ENCODE measurements at regions not wholly inside any gene's neighbourhood (a gene's known extent, or its start where the extent isn't known, plus 50 kb on each side); places are given as distances from the start of the nearest gene placed in this dataset.
A peak's percentile ranks its signal among the peaks of the same experiment; 100 is the strongest.

DNA sequence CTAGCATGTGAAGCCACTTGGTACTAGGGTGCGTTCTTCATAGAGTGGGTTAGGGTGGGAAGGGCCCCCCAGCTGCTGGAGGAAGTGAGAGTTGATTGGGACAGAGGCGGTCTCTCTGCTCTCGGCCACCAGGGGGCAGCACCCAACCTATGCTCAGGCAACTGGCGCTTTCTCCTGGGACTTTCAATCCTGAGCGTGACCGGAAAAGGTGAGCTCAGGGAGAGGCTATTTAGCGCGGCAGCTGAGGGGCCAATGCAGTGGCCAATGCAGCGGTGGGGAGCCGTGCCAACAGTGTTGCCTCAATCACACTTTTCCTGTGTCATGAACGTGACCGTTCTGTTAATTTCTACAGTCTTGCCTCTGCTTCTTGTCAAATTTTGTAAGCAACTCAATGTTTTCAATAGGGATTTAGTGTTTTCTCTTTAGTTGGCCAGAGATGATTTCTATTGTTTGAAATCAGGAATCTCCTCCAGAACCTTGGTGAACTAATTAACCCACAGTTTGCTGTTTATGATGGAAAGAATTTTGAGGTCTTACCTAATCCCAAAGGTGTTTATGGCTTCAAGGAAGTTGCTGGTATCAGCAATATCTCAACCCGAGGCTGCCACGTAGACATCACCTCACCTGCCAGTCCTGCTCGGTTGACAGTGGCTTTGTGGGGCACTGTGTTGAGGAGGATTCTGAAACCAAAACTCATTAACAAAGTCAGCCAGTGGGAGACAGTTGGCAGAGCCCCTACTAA is 67.9 kb upstream of the PDZD8 start:
- Histone ChIP-seq H4K20me1 (ENCODE audit: control insufficient read depth, extremely low read depth, insufficient read depth, low read length) (no peaks in the 10 kb centered on the region), H3K27ac (ENCODE audit: control insufficient read depth, insufficient read depth, low read length) (peak overlapping the region; percentile 44), H3K9me3 (ENCODE audit: control insufficient read depth, low read depth, low read length) (no peaks in the 10 kb centered on the region), H3K4me1 (ENCODE audit: control insufficient read depth, extremely low read depth, insufficient read depth, low read length) (peaks cover 39% of the 10 kb centered on the region), H3K9me1 (ENCODE audit: control insufficient read depth, extremely low read depth, insufficient read depth, low read length) (no peaks in the 10 kb centered on the region), H3K4me3 (ENCODE audit: control insufficient read depth in 2 of 3, extremely low read depth in 1 of 3, insufficient read depth in 2 of 3, low read depth in 1 of 3, low read length in 3 of 3) (no peak overlapping the region), H3K36me3 (ENCODE audit: control insufficient read depth in 2 of 2, extremely low read depth in 1 of 2, insufficient read depth in 2 of 2, low read length in 2 of 2) (no peaks in the 10 kb centered on the region), H3K4me2 (ENCODE audit: control insufficient read depth, extremely low read depth, insufficient read depth, low read depth, low read length) (peak overlapping the region; percentile 42), H3K79me2 (ENCODE audit: control insufficient read depth, insufficient read depth, low read length) (no peaks in the 10 kb centered on the region), H3K27me3 (ENCODE audit: control insufficient read depth, extremely low read depth, insufficient read depth, low read length) (no peaks in the 10 kb centered on the region), H3K9ac (ENCODE audit: control insufficient read depth, extremely low read depth, insufficient read depth, low read length) (no peak overlapping the region), H2AFZ (ENCODE audit: control insufficient read depth, low read length) (peak overlapping the region; percentile 2)
- dilution Hi-C loops (cut with MboI; ENCODE audit: extremely low pct_ligation_motif_present, low sequenced_read_pairs): no loop called here
- FAIRE-seq (peak; percentile 60), DNase-seq (ENCODE audit: low read depth, low spot score) (no peak)
- TF ChIP-seq, protein P1, sequence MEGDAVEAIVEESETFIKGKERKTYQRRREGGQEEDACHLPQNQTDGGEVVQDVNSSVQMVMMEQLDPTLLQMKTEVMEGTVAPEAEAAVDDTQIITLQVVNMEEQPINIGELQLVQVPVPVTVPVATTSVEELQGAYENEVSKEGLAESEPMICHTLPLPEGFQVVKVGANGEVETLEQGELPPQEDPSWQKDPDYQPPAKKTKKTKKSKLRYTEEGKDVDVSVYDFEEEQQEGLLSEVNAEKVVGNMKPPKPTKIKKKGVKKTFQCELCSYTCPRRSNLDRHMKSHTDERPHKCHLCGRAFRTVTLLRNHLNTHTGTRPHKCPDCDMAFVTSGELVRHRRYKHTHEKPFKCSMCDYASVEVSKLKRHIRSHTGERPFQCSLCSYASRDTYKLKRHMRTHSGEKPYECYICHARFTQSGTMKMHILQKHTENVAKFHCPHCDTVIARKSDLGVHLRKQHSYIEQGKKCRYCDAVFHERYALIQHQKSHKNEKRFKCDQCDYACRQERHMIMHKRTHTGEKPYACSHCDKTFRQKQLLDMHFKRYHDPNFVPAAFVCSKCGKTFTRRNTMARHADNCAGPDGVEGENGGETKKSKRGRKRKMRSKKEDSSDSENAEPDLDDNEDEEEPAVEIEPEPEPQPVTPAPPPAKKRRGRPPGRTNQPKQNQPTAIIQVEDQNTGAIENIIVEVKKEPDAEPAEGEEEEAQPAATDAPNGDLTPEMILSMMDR (optimal IDR thresholded peaks at IDR 0.05 in 1 of 3, IDR thresholded peaks at IDR 0.05 in 1 of 3, conservative IDR thresholded peaks at IDR 0.05 in 1 of 3; ENCODE audit: extremely low read depth in 1 of 3, insufficient read depth in 2 of 3, low read length in 3 of 3): peak; percentile 86 to 94 (median 88)
- TF ChIP-seq EZH2 (IDR thresholded peaks at IDR 0.05; ENCODE audit: low read length): no peak

DNA sequence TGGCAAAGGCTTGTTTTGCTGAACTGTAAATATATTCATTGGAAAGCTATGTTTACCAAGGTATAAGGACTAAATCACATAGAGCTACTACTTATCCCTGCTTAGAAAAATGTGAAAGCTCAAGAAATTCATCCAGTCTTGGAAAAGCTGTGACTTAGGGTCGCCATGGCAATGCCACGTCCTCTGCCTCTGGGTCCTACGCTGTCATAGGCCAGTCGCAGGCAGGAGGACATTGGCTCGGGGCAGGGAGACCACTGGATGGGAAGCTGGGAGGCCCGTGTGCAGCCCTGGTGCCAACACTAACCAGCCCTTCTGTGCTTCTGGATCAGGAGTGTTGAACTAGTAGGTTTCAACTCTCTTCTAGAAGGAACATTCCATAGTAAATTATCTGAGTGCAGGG is 67.3 kb upstream of the PDZD8 start:
- no peak overlapping the region for H3K4me3 ChIP-seq (ENCODE audit: control insufficient read depth in 2 of 3, extremely low read depth in 1 of 3, insufficient read depth in 2 of 3, low read depth in 1 of 3, low read length in 3 of 3)
- no peaks in the 10 kb centered on the region for H3K79me2 ChIP-seq (ENCODE audit: control insufficient read depth, insufficient read depth, low read length)
- H3K4me1 ChIP-seq (ENCODE audit: control insufficient read depth, extremely low read depth, insufficient read depth, low read length): peaks cover 45% of the 10 kb centered on the region
- no peaks in the 10 kb centered on the region for H4K20me1 ChIP-seq (ENCODE audit: control insufficient read depth, extremely low read depth, insufficient read depth, low read length)
- H2AFZ ChIP-seq (ENCODE audit: control insufficient read depth, low read length): no peak overlapping the region
- no peak for DNase-seq (ENCODE audit: low read depth, low spot score)
- no peaks in the 10 kb centered on the region for H3K9me1 ChIP-seq (ENCODE audit: control insufficient read depth, extremely low read depth, insufficient read depth, low read length)
- H3K4me2 ChIP-seq (ENCODE audit: control insufficient read depth, extremely low read depth, insufficient read depth, low read depth, low read length): peak overlapping the region; percentile 42
- dilution Hi-C loops (cut with MboI; ENCODE audit: extremely low pct_ligation_motif_present, low sequenced_read_pairs): no loop called here
- no peak for FAIRE-seq
- H3K27ac ChIP-seq (ENCODE audit: control insufficient read depth, insufficient read depth, low read length): peak overlapping the region; percentile 35
- TF ChIP-seq, protein P1 (optimal IDR thresholded peaks at IDR 0.05 in 1 of 3, IDR thresholded peaks at IDR 0.05 in 1 of 3, conservative IDR thresholded peaks at IDR 0.05 in 1 of 3; ENCODE audit: extremely low read depth in 1 of 3, insufficient read depth in 2 of 3, low read length in 3 of 3): no peak
- no peak for TF ChIP-seq EZH2 (IDR thresholded peaks at IDR 0.05; ENCODE audit: low read length)
- no peaks in the 10 kb centered on the region for H3K9me3 ChIP-seq (ENCODE audit: control insufficient read depth, low read depth, low read length)
- H3K36me3 ChIP-seq (ENCODE audit: control insufficient read depth in 2 of 2, extremely low read depth in 1 of 2, insufficient read depth in 2 of 2, low read length in 2 of 2): no peaks in the 10 kb centered on the region
- H3K27me3 ChIP-seq (ENCODE audit: control insufficient read depth, extremely low read depth, insufficient read depth, low read length): no peaks in the 10 kb centered on the region
- no peak overlapping the region for H3K9ac ChIP-seq (ENCODE audit: control insufficient read depth, extremely low read depth, insufficient read depth, low read length)

Measured in keratinocyte (primary cell).